Pancreas (tissue), 10 donors: ENCODE measurements at regions not wholly inside any gene's neighbourhood (a gene's known extent, or its start where the extent isn't known, plus 50 kb on each side); places are given as distances from the start of the nearest gene placed in this dataset.

Experiments used
- ATAC-seq, 4 donors: fragments of 200-7000 bp; cut with Tn5 transposase; one replicate each; pipeline versions ENCODE4 v1.8.0 to v1.9.1; 2020; ENCODE audit warnings: mild to moderate bottlenecking in 4 of 4, moderate library complexity in 4 of 4
- DNase-seq, 6 donors: peaks; one replicate each; pipeline ENCODE4 v3.0.0-alpha.2; 2020
- FAIRE-seq: peaks from 2 replicates; lab custom pipeline; 2012; peaks lifted over from hg19 to GRCh38; lab: Jason Lieb, UNC
- H3K27ac ChIP-seq, 4 donors: fragments of 200-600 bp; sonication (generic); 1 replicate in 3 of 4; 2 replicates in 1 of 4; pipeline versions ENCODE4 v1.5.0 to v1.8.0; 2020
- H3K27me3 ChIP-seq, 4 donors: fragments of 200-600 bp; one replicate each; pipeline ENCODE4 v1.8.0; 2021
- H3K36me3 ChIP-seq, 3 donors: fragments of 200-600 bp; sonication (generic) in 1 of 3; one replicate each; pipeline versions ENCODE4 v1.5.0 to v1.8.0; 2020 to 2021
- H3K4me1 ChIP-seq, 3 donors: fragments of 200-600 bp; one replicate each; pipeline ENCODE4 v1.8.0; 2021
- H3K4me3 ChIP-seq, 4 donors: fragments of 200-600 bp; sonication (generic) in 2 of 4; one replicate each; pipeline versions ENCODE4 v1.5.0 to v1.8.0; 2020 to 2021
- H3K9me3 ChIP-seq, 4 donors: fragments of 200-600 bp; one replicate each; pipeline ENCODE4 v1.8.0; 2021
- WGBS, 2 donors: extraction: QIAGEN DNeasy Blood & Tissue Kit; methylation state at CpG; one replicate each; pipeline ENCODE4 v1.1.7; 2013; 5-methylcytosine and 5-hydroxymethylcytosine counted together
- intact Hi-C, 3 donors: fragments of 100-400 bp; cut with DNase I; formaldehyde crosslinking; loops; one replicate each; pipeline versions ENCODE4 v1.11.1 to v1.14.2; 2022
- microRNA-seq, 2 donors: library from miRNA; unstranded; fragments of <30 nt; microRNA quantifications; one replicate each; pipeline versions ENCODE4 to v1.1.0, GENCODE V29; 2019 to 2020
- TF ChIP-seq, protein P1 (sequence below), 4 donors: fragments of 200-600 bp; sonication (generic) in 3 of 4; IDR thresholded peaks; one replicate each; pipeline versions ENCODE4 v1.5.0 to v1.8.0; 2021; ENCODE audit warnings: antibody characterized with exemption in 4 of 4
- donor health status: healthy with polysubstance abuse.
- donor health status: DM: no; HTN: no; CAD: no; lungs with moderate emphysema.
- donor health status: DM: no; HTN: no; CAD: no.
- donor health status: control.
- donor health status: control.
- donor health status: Bipolar disorder and iron deficiency.
- donor health status: DM: yes; HTN: yes; CAD: no.
- donor health status: DM: no; HTN: no; CAD: no.
- donor health status: DM: no; HTN: no; CAD: no.
- donor health status: DM: yes; HTN: yes; CAD: no.

DNA sequence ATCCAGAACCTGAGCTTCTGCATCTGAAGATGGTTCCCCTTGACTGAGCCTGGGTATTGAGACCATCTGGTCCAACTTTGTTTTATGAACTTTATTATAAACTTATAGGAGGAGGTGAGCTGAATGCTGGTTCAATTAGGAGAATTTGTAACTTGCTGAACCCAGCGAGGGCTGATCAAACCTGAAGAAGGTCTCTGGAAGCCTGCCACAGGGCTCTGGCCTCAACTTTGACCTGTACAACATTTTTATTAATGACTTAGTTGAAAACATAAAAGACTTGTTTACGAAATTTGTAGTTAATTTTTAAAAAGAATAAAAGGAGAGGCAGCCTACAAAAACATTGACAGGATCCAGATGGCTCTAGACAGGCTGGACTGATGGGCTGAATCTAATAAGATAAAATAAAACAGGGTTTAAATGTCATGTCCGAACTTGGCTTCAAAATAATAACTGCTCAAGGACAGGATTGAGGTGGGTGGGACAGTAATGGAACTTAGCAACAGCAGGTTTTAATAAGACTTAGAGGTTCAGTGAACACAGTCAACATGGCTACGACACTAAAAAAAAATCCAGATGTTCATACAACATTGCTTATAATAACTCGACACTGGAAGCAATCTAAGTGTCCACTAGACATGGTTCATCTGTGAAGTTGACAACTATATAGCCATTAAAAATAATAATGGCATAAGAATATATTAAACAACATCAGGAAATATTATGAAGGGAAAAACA lies 53.4 kb upstream of the GJB5 start:
- no peak overlapping the region for H3K27ac ChIP-seq
- H3K27me3 ChIP-seq = no peaks in the 10 kb centered on the region
- 40 to 41% methylated on average over 5 of the region's 5 CpGs for WGBS, 2 donors
- intact Hi-C loops = no loop called here
- H3K36me3 ChIP-seq = no peaks in the 10 kb centered on the region
- TF ChIP-seq, protein P1, sequence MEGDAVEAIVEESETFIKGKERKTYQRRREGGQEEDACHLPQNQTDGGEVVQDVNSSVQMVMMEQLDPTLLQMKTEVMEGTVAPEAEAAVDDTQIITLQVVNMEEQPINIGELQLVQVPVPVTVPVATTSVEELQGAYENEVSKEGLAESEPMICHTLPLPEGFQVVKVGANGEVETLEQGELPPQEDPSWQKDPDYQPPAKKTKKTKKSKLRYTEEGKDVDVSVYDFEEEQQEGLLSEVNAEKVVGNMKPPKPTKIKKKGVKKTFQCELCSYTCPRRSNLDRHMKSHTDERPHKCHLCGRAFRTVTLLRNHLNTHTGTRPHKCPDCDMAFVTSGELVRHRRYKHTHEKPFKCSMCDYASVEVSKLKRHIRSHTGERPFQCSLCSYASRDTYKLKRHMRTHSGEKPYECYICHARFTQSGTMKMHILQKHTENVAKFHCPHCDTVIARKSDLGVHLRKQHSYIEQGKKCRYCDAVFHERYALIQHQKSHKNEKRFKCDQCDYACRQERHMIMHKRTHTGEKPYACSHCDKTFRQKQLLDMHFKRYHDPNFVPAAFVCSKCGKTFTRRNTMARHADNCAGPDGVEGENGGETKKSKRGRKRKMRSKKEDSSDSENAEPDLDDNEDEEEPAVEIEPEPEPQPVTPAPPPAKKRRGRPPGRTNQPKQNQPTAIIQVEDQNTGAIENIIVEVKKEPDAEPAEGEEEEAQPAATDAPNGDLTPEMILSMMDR (IDR thresholded peaks at IDR 0.05) = no peak
- no peak for DNase-seq
- H3K9me3 ChIP-seq = no peaks in the 10 kb centered on the region
- no peak overlapping the region for H3K4me3 ChIP-seq
- no peak for ATAC-seq
- H3K4me1 ChIP-seq = no peaks in the 10 kb centered on the region
- FAIRE-seq = no peak

Small RNAs in the stretch of these regions (microRNA-seq; reads per million reads assigned to microRNA genes)
- 0 to 0.77 reads per million in 2 donors for gene MIR552
